ENCODE measurements at regions not wholly inside any gene's neighbourhood (a gene's known extent, or its start where the extent isn't known, plus 50 kb on each side); places are given as distances from the start of the nearest gene placed in this dataset.

- intact Hi-C loops (cut with micrococcal nuclease) = no loop called here
- DNase-seq (no peak), ATAC-seq (no peak)
- ChIA-PET POLR2A (no interaction called here), CTCF (no interaction called here)
- no peaks in the 10 kb centered on the region for H3K9me3 Mint-ChIP-seq
- H3K4me3 Mint-ChIP-seq = no peak overlapping the region
- H3K9me3 ChIP-seq (ENCODE audit: control insufficient read depth in 2 of 3, low read length in 3 of 3) = no peaks in the 10 kb centered on the region
- H3K27me3 Mint-ChIP-seq = peaks cover 0 to 16% (median 5%) of the 10 kb centered on the region in 5 donors
- no peaks in the 10 kb centered on the region for H3K36me3 ChIP-seq (ENCODE audit: control insufficient read depth in 2 of 3, insufficient read depth in 3 of 3, low read length in 3 of 3)
- H3K36me3 Mint-ChIP-seq = no peaks in the 10 kb centered on the region
- peaks cover 0 to 1% (median 0%) of the 10 kb centered on the region in 7 donors for H3K4me1 Mint-ChIP-seq
- H3K27ac Mint-ChIP-seq = no peak overlapping the region
- H3K4me3 ChIP-seq (ENCODE audit: low read length) = no peak overlapping the region
- H3K4me1 ChIP-seq (ENCODE audit: control insufficient read depth in 2 of 2, insufficient read depth in 2 of 2, low read length in 2 of 2) = no peaks in the 10 kb centered on the region
- H3K27me3 ChIP-seq (ENCODE audit: control insufficient read depth in 2 of 2, insufficient read depth in 2 of 2, low read length in 2 of 2) = no peaks in the 10 kb centered on the region
- no peak overlapping the region for H3K27ac ChIP-seq (ENCODE audit: low read depth, low read length)
Measured at GRCh38 chr6:15829156-15829555, 166.3 kb upstream of the DTNBP1 start.

GRCh38 chr6:15827496-15828255 is 164.8 kb upstream of the DTNBP1 start:
- ChIA-PET CTCF (no interaction called here), POLR2A (no interaction called here)
- Mint-ChIP-seq H3K4me3 (no peak overlapping the region), H3K9me3 (no peaks in the 10 kb centered on the region), H3K27ac (no peak overlapping the region), H3K27me3 (peaks cover 0 to 17% (median 12%) of the 10 kb centered on the region in 5 donors), H3K36me3 (no peaks in the 10 kb centered on the region), H3K4me1 (peaks cover 0 to 1% (median 0%) of the 10 kb centered on the region in 7 donors)
- no peak for DNase-seq
- no peak overlapping the region for H3K27ac ChIP-seq (ENCODE audit: low read depth, low read length)
- H3K4me1 ChIP-seq (ENCODE audit: control insufficient read depth in 2 of 2, insufficient read depth in 2 of 2, low read length in 2 of 2) = no peaks in the 10 kb centered on the region
- ATAC-seq = no peak
- no peaks in the 10 kb centered on the region for H3K9me3 ChIP-seq (ENCODE audit: control insufficient read depth in 2 of 3, low read length in 3 of 3)
- H3K27me3 ChIP-seq (ENCODE audit: control insufficient read depth in 2 of 2, insufficient read depth in 2 of 2, low read length in 2 of 2) = no peaks in the 10 kb centered on the region
- intact Hi-C loops (cut with micrococcal nuclease) = no loop called here
- H3K4me3 ChIP-seq (ENCODE audit: low read length) = no peak overlapping the region
- H3K36me3 ChIP-seq (ENCODE audit: control insufficient read depth in 2 of 3, insufficient read depth in 3 of 3, low read length in 3 of 3) = no peaks in the 10 kb centered on the region

GRCh38 chr6:15826814-15827318 is 164.0 kb upstream of the DTNBP1 start:
- Mint-ChIP-seq H3K27ac (no peak overlapping the region), H3K4me3 (no peak overlapping the region), H3K9me3 (no peaks in the 10 kb centered on the region)

DNA sequence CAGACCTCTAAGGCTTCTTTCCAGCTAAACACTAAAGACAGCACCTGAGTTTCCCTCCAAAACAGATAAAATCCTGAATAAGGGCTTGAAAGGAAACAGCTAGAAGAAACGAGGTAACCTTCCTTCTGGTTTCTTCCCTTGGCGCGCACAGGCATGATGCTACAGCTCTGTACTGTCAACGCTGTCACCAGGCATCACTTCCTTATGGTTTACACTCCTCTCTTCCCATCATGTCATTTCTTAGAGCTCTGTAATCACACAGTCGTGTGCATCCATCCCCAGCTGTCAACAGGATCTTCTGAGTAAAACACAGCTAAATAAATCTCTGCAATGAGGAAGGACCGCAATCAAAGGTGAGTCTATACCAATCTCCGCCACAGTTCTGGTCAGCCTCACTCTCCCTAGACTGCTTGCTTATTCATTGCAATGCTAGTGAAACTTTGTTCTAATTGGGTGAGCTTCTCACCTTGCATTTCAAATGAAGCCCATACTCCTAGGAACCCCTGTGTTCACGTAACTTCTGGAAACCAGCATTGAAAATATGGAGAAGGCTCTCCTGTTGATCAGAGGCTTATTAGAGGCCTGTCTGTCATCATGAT is 162.6 kb upstream of the DTNBP1 start:
- Mint-ChIP-seq H3K9me3 (no peaks in the 10 kb centered on the region), H3K36me3 (no peaks in the 10 kb centered on the region), H3K27me3 (peaks cover 0 to 23% (median 18%) of the 10 kb centered on the region in 5 donors), H3K4me3 (no peak overlapping the region), H3K4me1 (peaks cover 0 to 1% (median 0%) of the 10 kb centered on the region in 7 donors), H3K27ac (no peak overlapping the region)
- CTCF ChIA-PET = no interaction called here
- ATAC-seq (no peak), DNase-seq (no peak)
- no peaks in the 10 kb centered on the region for H3K27me3 ChIP-seq (ENCODE audit: control insufficient read depth in 2 of 2, insufficient read depth in 2 of 2, low read length in 2 of 2)
- intact Hi-C loops (cut with micrococcal nuclease) = no loop called here
- H3K27ac ChIP-seq (ENCODE audit: low read depth, low read length) = no peak overlapping the region
- POLR2A ChIA-PET = no interaction called here
- no peaks in the 10 kb centered on the region for H3K36me3 ChIP-seq (ENCODE audit: control insufficient read depth in 2 of 3, insufficient read depth in 3 of 3, low read length in 3 of 3)
- no peaks in the 10 kb centered on the region for H3K4me1 ChIP-seq (ENCODE audit: control insufficient read depth in 2 of 2, insufficient read depth in 2 of 2, low read length in 2 of 2)
- H3K4me3 ChIP-seq (ENCODE audit: low read length) = no peak overlapping the region
- H3K9me3 ChIP-seq (ENCODE audit: control insufficient read depth in 2 of 3, low read length in 3 of 3) = no peaks in the 10 kb centered on the region

More at GRCh38 chr6:15826814-15827318, 164.0 kb upstream of the DTNBP1 start:
- ATAC-seq = no peak
- ChIA-PET CTCF (no interaction called here), POLR2A (no interaction called here)
- Histone ChIP-seq H3K4me1 (ENCODE audit: control insufficient read depth in 2 of 2, insufficient read depth in 2 of 2, low read length in 2 of 2) (no peaks in the 10 kb centered on the region), H3K27me3 (ENCODE audit: control insufficient read depth in 2 of 2, insufficient read depth in 2 of 2, low read length in 2 of 2) (no peaks in the 10 kb centered on the region), H3K4me3 (ENCODE audit: low read length) (no peak overlapping the region), H3K9me3 (ENCODE audit: control insufficient read depth in 2 of 3, low read length in 3 of 3) (no peaks in the 10 kb centered on the region), H3K36me3 (ENCODE audit: control insufficient read depth in 2 of 3, insufficient read depth in 3 of 3, low read length in 3 of 3) (no peaks in the 10 kb centered on the region), H3K27ac (ENCODE audit: low read depth, low read length) (no peak overlapping the region)
- no peaks in the 10 kb centered on the region for H3K36me3 Mint-ChIP-seq
- no peak for DNase-seq
- peaks cover 0 to 1% (median 0%) of the 10 kb centered on the region in 7 donors for H3K4me1 Mint-ChIP-seq
- intact Hi-C loops (cut with micrococcal nuclease) = no loop called here
- H3K27me3 Mint-ChIP-seq = peaks cover 0 to 18% (median 12%) of the 10 kb centered on the region in 5 donors

DNA sequence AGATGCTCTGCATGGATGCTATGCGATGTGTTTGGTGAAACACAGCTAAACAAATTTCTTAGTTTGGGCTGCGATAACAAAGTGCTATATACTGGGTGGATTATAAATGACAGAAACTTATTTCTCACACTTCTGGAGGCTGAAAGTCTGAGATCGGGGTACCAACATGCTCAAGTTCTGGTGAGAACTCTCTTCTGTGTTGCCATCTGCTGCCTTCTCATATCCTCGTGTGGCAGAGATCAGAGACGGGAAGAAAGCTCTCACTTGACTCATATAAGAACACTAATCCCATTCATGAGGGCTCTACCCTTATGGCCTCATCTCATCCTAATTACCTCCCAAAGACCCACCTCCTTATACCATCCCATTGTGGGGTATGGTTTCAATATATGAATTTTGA is 162.0 kb upstream of the DTNBP1 start:
- H3K36me3 Mint-ChIP-seq = no peaks in the 10 kb centered on the region
- H3K4me1 Mint-ChIP-seq = peaks cover 0 to 3% (median 0%) of the 10 kb centered on the region in 7 donors

GRCh38 chr6:15823838-15824414 is 161.1 kb upstream of the DTNBP1 start:
- Mint-ChIP-seq H3K4me1 (peaks cover 0 to 3% (median 0%) of the 10 kb centered on the region in 7 donors), H3K9me3 (no peaks in the 10 kb centered on the region), H3K4me3 (no peak overlapping the region), H3K27ac (no peak overlapping the region), H3K27me3 (peaks cover 0 to 25% (median 23%) of the 10 kb centered on the region in 5 donors), H3K36me3 (no peaks in the 10 kb centered on the region)
- intact Hi-C loops (cut with micrococcal nuclease) = no loop called here
- no peak for DNase-seq
- H3K4me1 ChIP-seq (ENCODE audit: control insufficient read depth in 2 of 2, insufficient read depth in 2 of 2, low read length in 2 of 2) = no peaks in the 10 kb centered on the region
- H3K9me3 ChIP-seq (ENCODE audit: control insufficient read depth in 2 of 3, low read length in 3 of 3) = no peaks in the 10 kb centered on the region
- H3K4me3 ChIP-seq (ENCODE audit: low read length) = no peak overlapping the region
- ATAC-seq = no peak
- H3K27ac ChIP-seq (ENCODE audit: low read depth, low read length) = no peak overlapping the region
- POLR2A ChIA-PET = no interaction called here
- H3K36me3 ChIP-seq (ENCODE audit: control insufficient read depth in 2 of 3, insufficient read depth in 3 of 3, low read length in 3 of 3) = no peaks in the 10 kb centered on the region
- H3K27me3 ChIP-seq (ENCODE audit: control insufficient read depth in 2 of 2, insufficient read depth in 2 of 2, low read length in 2 of 2) = no peaks in the 10 kb centered on the region
- CTCF ChIA-PET = no interaction called here

More for the DNA sequence above, 162.0 kb upstream of the DTNBP1 start:
- Mint-ChIP-seq H3K27ac (no peak overlapping the region), H3K27me3 (peaks cover 0 to 23% (median 20%) of the 10 kb centered on the region in 5 donors), H3K9me3 (no peaks in the 10 kb centered on the region), H3K4me3 (no peak overlapping the region)
- intact Hi-C loops (cut with micrococcal nuclease) = no loop called here
- ChIA-PET CTCF (no interaction called here), POLR2A (no interaction called here)
- H3K36me3 ChIP-seq (ENCODE audit: control insufficient read depth in 2 of 3, insufficient read depth in 3 of 3, low read length in 3 of 3) = no peaks in the 10 kb centered on the region
- no peaks in the 10 kb centered on the region for H3K27me3 ChIP-seq (ENCODE audit: control insufficient read depth in 2 of 2, insufficient read depth in 2 of 2, low read length in 2 of 2)
- no peaks in the 10 kb centered on the region for H3K4me1 ChIP-seq (ENCODE audit: control insufficient read depth in 2 of 2, insufficient read depth in 2 of 2, low read length in 2 of 2)
- no peaks in the 10 kb centered on the region for H3K9me3 ChIP-seq (ENCODE audit: control insufficient read depth in 2 of 3, low read length in 3 of 3)
- ATAC-seq = no peak
- no peak overlapping the region for H3K27ac ChIP-seq (ENCODE audit: low read depth, low read length)
- DNase-seq = no peak
- no peak overlapping the region for H3K4me3 ChIP-seq (ENCODE audit: low read length)
